IMR-90 (cell line): ENCODE measurements at regions not wholly inside any gene's neighbourhood (a gene's known extent, or its start where the extent isn't known, plus 50 kb on each side); places are given as distances from the start of the nearest gene placed in this dataset.
A peak's percentile ranks its signal among the peaks of the same experiment; 100 is the strongest.

Source experiments
- ATAC-seq: fragments of 200-7000 bp; cut with Tn5 transposase; 2 replicates; pipeline ENCODE4 v1.9.1; 2020; ENCODE audit warnings: low read depth, mild to moderate bottlenecking, moderate library complexity
- BruUV-seq: library from RNA; stranded (reverse); fragments of 400-500 nt; replicated peaks from 2 replicates; lab custom pipeline; 2021; lab: Mats Ljungman, UMichigan
- CTCF ChIA-PET: fragments of 300-600 bp; formaldehyde crosslinking; extraction: SDS; loops from one replicate; lab custom pipeline; 2021; ENCODE audit warnings: antibody characterized with exemption; lab: Yijun Ruan, JAX
- POLR2A ChIA-PET: fragments of 300-600 bp; sonication (Branson Sonifier 250); formaldehyde crosslinking; loops from one replicate; lab custom pipeline; 2022; ENCODE audit warnings: antibody characterized with exemption; ENCODE audit not compliant: unreplicated experiment; lab: Charles Lee
- DNase-seq: peaks from one replicate; pipeline ENCODE4 v3.0.0; 2013
- H2AFZ ChIP-seq: replicated peaks from 2 replicates; pipeline ENCODE3; 2013; ENCODE audit warnings: low read length, mild to moderate bottlenecking; ENCODE audit not compliant: poor library complexity
- H2AK5ac ChIP-seq: 2 replicates; pipeline ENCODE4 v1.6.1; 2013; ENCODE audit warnings: low read depth, low read length, inconsistent platforms
- H2AK9ac ChIP-seq: replicated peaks from 2 replicates; pipeline ENCODE3; 2013; ENCODE audit warnings: mild to moderate bottlenecking, low read depth, low read length, moderate library complexity; ENCODE audit not compliant: poor library complexity
- H2BK120ac ChIP-seq: 2 replicates; pipeline ENCODE4 v1.6.1; 2013; ENCODE audit warnings: low read depth, low read length, inconsistent platforms
- H2BK15ac ChIP-seq: 3 replicates; pipeline ENCODE4 v1.6.1; 2013; ENCODE audit warnings: low read depth, low read length, inconsistent platforms
- H2BK20ac ChIP-seq: 2 replicates; pipeline ENCODE4 v1.6.1; 2013; ENCODE audit warnings: low read depth, mild to moderate bottlenecking, inconsistent platforms, low read length, moderate library complexity
- H2BK5ac ChIP-seq: 2 replicates; pipeline ENCODE4 v1.6.1; 2013; ENCODE audit warnings: mild to moderate bottlenecking, low read depth, low read length, inconsistent platforms; ENCODE audit not compliant: poor library complexity, severe bottlenecking
- H3K14ac ChIP-seq: replicated peaks from 2 replicates; pipeline ENCODE4 v1.6.1; 2013; ENCODE audit warnings: low read depth, low read length, inconsistent platforms
- H3K18ac ChIP-seq: 2 replicates; pipeline ENCODE4 v1.6.1; 2013; ENCODE audit warnings: low read depth, low read length, control low read depth
- H3K23ac ChIP-seq: 2 replicates; pipeline ENCODE4 v1.6.1; 2013; ENCODE audit warnings: low read depth, low read length, inconsistent platforms
- H3K27ac ChIP-seq: 2 replicates; pipeline ENCODE4 v1.5.1; 2013; ENCODE audit warnings: mild to moderate bottlenecking, control low read depth, low read length; ENCODE audit not compliant: insufficient read depth
- H3K27me3 ChIP-seq: 2 replicates; pipeline ENCODE4 v1.6.1; 2013; ENCODE audit warnings: low read length; ENCODE audit not compliant: control insufficient read depth, insufficient read depth
- H3K36me3 ChIP-seq: 2 replicates; pipeline ENCODE4 v1.6.1; 2013; ENCODE audit warnings: low read length, mixed read lengths; ENCODE audit not compliant: control insufficient read depth, insufficient read depth
- H3K4ac ChIP-seq: 2 replicates; pipeline ENCODE4 v1.6.1; 2013; ENCODE audit warnings: low read depth, low read length, inconsistent platforms
- H3K4me1 ChIP-seq: 2 replicates; pipeline ENCODE4 v1.6.1; 2013; ENCODE audit warnings: low read length, mixed read lengths; ENCODE audit not compliant: control insufficient read depth, insufficient read depth
- H3K4me2 ChIP-seq: 2 replicates; pipeline ENCODE4 v1.6.1; 2013; ENCODE audit warnings: low read depth, mild to moderate bottlenecking, control low read depth, low read length, moderate library complexity
- H3K4me3 ChIP-seq: 2 replicates; pipeline ENCODE4 v1.5.1; 2013; ENCODE audit warnings: low read depth, mild to moderate bottlenecking, control low read depth, low read length, moderate library complexity; ENCODE audit not compliant: insufficient read depth
- H3K56ac ChIP-seq: 2 replicates; pipeline ENCODE4 v1.6.1; 2013; ENCODE audit warnings: low read length, inconsistent platforms; ENCODE audit not compliant: insufficient read depth; ENCODE audit errors: extremely low read depth
- H3K79me1 ChIP-seq, 2 experiments: 2 replicates each; pipeline ENCODE4 v1.6.1; 2013; ENCODE audit warnings: low read length in 2 of 2, inconsistent platforms in 1 of 2, low read depth in 1 of 2
- H3K9ac ChIP-seq: 2 replicates; pipeline ENCODE4 v1.6.1; 2013; ENCODE audit warnings: low read depth, low read length, control low read depth
- H3K9me1 ChIP-seq: 2 replicates; pipeline ENCODE4 v1.6.1; 2013; ENCODE audit warnings: low read length, inconsistent platforms; ENCODE audit not compliant: insufficient read depth
- H3K9me3 ChIP-seq: 2 replicates; pipeline ENCODE4 v1.6.1; 2013; ENCODE audit warnings: low read length; ENCODE audit not compliant: control insufficient read depth, insufficient read depth
- H4K20me1 ChIP-seq: 2 replicates; pipeline ENCODE4 v1.6.1; 2013; ENCODE audit warnings: low read length, inconsistent platforms; ENCODE audit not compliant: insufficient read depth
- H4K5ac ChIP-seq: 2 replicates; pipeline ENCODE4 v1.6.1; 2013; ENCODE audit warnings: mild to moderate bottlenecking, low read depth, low read length, control low read depth
- H4K8ac ChIP-seq, 2 experiments: 2 replicates each; pipeline ENCODE4 v1.6.1; 2013; ENCODE audit warnings: low read depth in 2 of 2, low read length in 2 of 2, control low read depth in 1 of 2, inconsistent platforms in 1 of 2
- H4K91ac ChIP-seq: 2 replicates; pipeline ENCODE4 v1.6.1; 2013; ENCODE audit warnings: low read depth, low read length, inconsistent platforms; ENCODE audit not compliant: insufficient read depth
- BHLHE40 ChIP-seq: fragments of 150-350 bp; IDR thresholded peaks from 2 replicates; pipeline ENCODE4 v1.6.1; 2016; ENCODE audit warnings: mild to moderate bottlenecking, low read depth, low read length
- CEBPB ChIP-seq: IDR thresholded peaks from 2 replicates; pipeline ENCODE4 v1.6.1; 2012; ENCODE audit warnings: low read depth, low read length, improper control_type of control experiment
- CHD1 ChIP-seq: IDR thresholded peaks from 2 replicates; pipeline ENCODE4 v1.6.1; 2012; ENCODE audit warnings: low read depth, low read length, improper control_type of control experiment
- CTCF ChIP-seq: conservative IDR thresholded peaks from 2 replicates; pipeline ENCODE4 v1.5.1; 2012; ENCODE audit warnings: mild to moderate bottlenecking, low read depth, low read length, improper control_type of control experiment
- ELK1 ChIP-seq: fragments of 150-350 bp; IDR thresholded peaks from 2 replicates; pipeline ENCODE4 v1.6.1; 2016; ENCODE audit warnings: low read depth, mild to moderate bottlenecking, low read length, moderate library complexity, borderline replicate concordance
- MAZ ChIP-seq: IDR thresholded peaks from 2 replicates; pipeline ENCODE4 v1.6.1; 2012; ENCODE audit warnings: low read depth, mild to moderate bottlenecking, low read length, improper control_type of control experiment, moderate library complexity, borderline replicate concordance
- MXI1 ChIP-seq: IDR thresholded peaks from 2 replicates; pipeline ENCODE4 v1.6.1; 2012; ENCODE audit warnings: low read depth, mild to moderate bottlenecking, low read length, moderate library complexity, borderline replicate concordance
- NFE2L2 ChIP-seq: fragments of 150-350 bp; IDR thresholded peaks from 2 replicates; pipeline ENCODE4 v1.6.1; 2016; ENCODE audit warnings: low read depth, mild to moderate bottlenecking, low read length
- POLR2A ChIP-seq: IDR thresholded peaks from 2 replicates; pipeline ENCODE4 v1.6.1; 2012; ENCODE audit warnings: mild to moderate bottlenecking, low read depth, low read length
- RAD21 ChIP-seq: IDR thresholded peaks from 2 replicates; pipeline ENCODE4 v1.6.1; 2012; ENCODE audit warnings: low read length, improper control_type of control experiment
- RCOR1 ChIP-seq: IDR thresholded peaks from 2 replicates; pipeline ENCODE4 v1.6.1; 2012; ENCODE audit warnings: mild to moderate bottlenecking, low read length, improper control_type of control experiment; ENCODE audit not compliant: insufficient replicate concordance
- RFX5 ChIP-seq: IDR thresholded peaks from 2 replicates; pipeline ENCODE4 v1.8.0; 2012; ENCODE audit warnings: low read depth, mild to moderate bottlenecking, low read length, moderate library complexity
- USF2 ChIP-seq: fragments of 150-350 bp; IDR thresholded peaks from 2 replicates; pipeline ENCODE4 v1.6.1; 2017; ENCODE audit warnings: mild to moderate bottlenecking, antibody characterized with exemption, low read length, low read depth
- WGBS, 2 experiments: methylation state at CpG; one replicate each; pipeline versions ENCODE4 v1.1.5 to v1.1.7; 2013; ENCODE audit warnings: missing lambda C conversion rate in 2 of 2; ENCODE audit not compliant: insufficient read length in 1 of 2; ENCODE audit errors: extremely low coverage in 2 of 2; 5-methylcytosine and 5-hydroxymethylcytosine counted together
- dilution Hi-C: fragments of 300-500 bp; cut with HindIII; formaldehyde crosslinking; loops from one replicate; pipeline ENCODE4 v1.14.3; 2018; ENCODE audit warnings: low sequenced_read_pairs; ENCODE audit not compliant: unreplicated experiment
- in situ Hi-C: fragments of 300-500 bp; cut with MboI; formaldehyde crosslinking; loops from 3 replicates; pipeline ENCODE4 v1.14.3; 2019; ENCODE audit warnings: low sequenced_read_pairs, inconsistent platforms, mixed read lengths
- intact Hi-C: fragments of 100-400 bp; cut with micrococcal nuclease; formaldehyde crosslinking; loops from 2 replicates; pipeline ENCODE4 v1.10.0; 2022

- no peaks in the 10 kb centered on the region for H3K4me1 ChIP-seq
- H3K4me3 ChIP-seq, result no peak overlapping the region
- ATAC-seq (no peak), DNase-seq (no peak)
- no peak overlapping the region for H2AK5ac ChIP-seq
- H3K27me3 ChIP-seq, result no peaks in the 10 kb centered on the region
- H2BK15ac ChIP-seq, result no peak overlapping the region
- no peak overlapping the region for H4K91ac ChIP-seq
- no peaks in the 10 kb centered on the region for H3K36me3 ChIP-seq
- no peak overlapping the region for H4K8ac ChIP-seq
- no peak overlapping the region for H2BK120ac ChIP-seq
- H3K14ac ChIP-seq, result no peak overlapping the region
- no peak overlapping the region for H3K56ac ChIP-seq
- ChIA-PET CTCF (no interaction called here), POLR2A (no interaction called here)
- no peak overlapping the region for H2AFZ ChIP-seq
- dilution Hi-C loops, result no loop called here
- no peaks in the 10 kb centered on the region for H4K20me1 ChIP-seq
- H3K9me3 ChIP-seq, result peaks cover 4% of the 10 kb centered on the region; the same call in 1 of the 2 replicates
- no peak for TF ChIP-seq USF2
- no peak for TF ChIP-seq NFE2L2
- no peak for TF ChIP-seq CEBPB
- no peak for TF ChIP-seq MXI1
- no peak for TF ChIP-seq ELK1
- TF ChIP-seq MAZ, result no peak
- TF ChIP-seq CHD1, result no peak
- no peak for TF ChIP-seq POLR2A
- TF ChIP-seq RFX5, result no peak
- no peak for TF ChIP-seq RAD21
- no peak for TF ChIP-seq RCOR1
- TF ChIP-seq BHLHE40, result no peak
- no peak for TF ChIP-seq CTCF
- BruUV-seq, result no TSS peak
- H3K79me1 ChIP-seq, result no peaks in the 10 kb centered on the region
- intact Hi-C loops, result no loop called here
- in situ Hi-C loops, result no loop called here
- no peak overlapping the region for H2BK5ac ChIP-seq
- no peak overlapping the region for H3K4ac ChIP-seq
- WGBS, 2 experiments, result no CpG with 5 or more reads among the region's 1 CpG
- no peak overlapping the region for H3K18ac ChIP-seq
- no peak overlapping the region for H3K9ac ChIP-seq
- H4K5ac ChIP-seq, result no peak overlapping the region
- no peak overlapping the region for H3K27ac ChIP-seq
- peak overlapping the region; percentile 13 for H2AK9ac ChIP-seq
- no peak overlapping the region for H2BK20ac ChIP-seq
- no peaks in the 10 kb centered on the region for H3K9me1 ChIP-seq
- no peak overlapping the region for H3K23ac ChIP-seq
- H3K4me2 ChIP-seq, result no peak overlapping the region
These were observed 1099.3 kb upstream of the CELF4 start for GRCh38 chr18:38664929-38665328.
